Body of pancreas (tissue), 4 donors: ENCODE measurements at regions not wholly inside any gene's neighbourhood (a gene's known extent, or its start where the extent isn't known, plus 50 kb on each side); places are given as distances from the start of the nearest gene placed in this dataset.

Experiments used
- ATAC-seq: fragments of 150-250 bp; one replicate; pipeline ENCODE4 v1.9.1; 2016
- DNase-seq, 4 donors: peaks; one replicate each; pipeline ENCODE4 v3.0.0-alpha.2; 2019
- H3K27ac ChIP-seq, 4 donors: fragments of 200-600 bp; sonication (generic); 1 replicate in 3 of 4; 2 replicates in 1 of 4; pipeline versions ENCODE4 v1.5.1 to v1.6.1; 2016 to 2019; ENCODE audit warnings: mild to moderate bottlenecking in 1 of 4, mixed read lengths in 1 of 4, moderate library complexity in 1 of 4
- H3K27me3 ChIP-seq, 2 donors: fragments of 200-600 bp; sonication (generic); one replicate each; pipeline ENCODE4 v1.6.0; 2016; ENCODE audit warnings: mild to moderate bottlenecking in 1 of 2
- H3K36me3 ChIP-seq, 2 donors: fragments of 200-600 bp; sonication (generic); replicated peaks in 1 of 2; 2 replicates each; pipeline ENCODE4 v1.5.1; 2016; ENCODE audit warnings: low read depth in 2 of 2; ENCODE audit not compliant: insufficient read depth in 1 of 2
- H3K4me1 ChIP-seq: fragments of 200-600 bp; sonication (generic); one replicate; pipeline ENCODE4 v1.6.0; 2016
- H3K4me3 ChIP-seq, 2 donors: fragments of 200-600 bp; sonication (generic); 1 replicate in 1 of 2; 2 replicates in 1 of 2; pipeline ENCODE4 v1.5.1; 2016 to 2019
- H3K9me3 ChIP-seq, 3 donors: fragments of 200-600 bp; sonication (generic); 1 replicate in 2 of 3; 2 replicates in 1 of 3; pipeline ENCODE4 v1.5.1; 2016
- POLR2A ChIP-seq, 3 donors: fragments of 450-650 bp; IDR thresholded peaks; one replicate each; pipeline ENCODE4 v1.6.1; 2016; ENCODE audit warnings: antibody characterized with exemption in 3 of 3, mild to moderate bottlenecking in 2 of 3
- WGBS, 2 donors: methylation state at CpG; one replicate each; pipeline ENCODE4 v1.1.5; 2017; 5-methylcytosine and 5-hydroxymethylcytosine counted together
- intact Hi-C: fragments of 100-400 bp; cut with DNase I; formaldehyde crosslinking; loops from one replicate; pipeline ENCODE4 v1.15.1; 2023
- TF ChIP-seq, protein P1 (sequence below), 7 experiments: fragments of 450-650 bp in 4 of 7; fragments of 200-600 bp in 3 of 7; sonication (generic) in 3 of 7; IDR thresholded peaks; one replicate each; pipeline ENCODE4 v1.5.1; 2016 to 2019; ENCODE audit warnings: antibody characterized with exemption in 7 of 7

DNA sequence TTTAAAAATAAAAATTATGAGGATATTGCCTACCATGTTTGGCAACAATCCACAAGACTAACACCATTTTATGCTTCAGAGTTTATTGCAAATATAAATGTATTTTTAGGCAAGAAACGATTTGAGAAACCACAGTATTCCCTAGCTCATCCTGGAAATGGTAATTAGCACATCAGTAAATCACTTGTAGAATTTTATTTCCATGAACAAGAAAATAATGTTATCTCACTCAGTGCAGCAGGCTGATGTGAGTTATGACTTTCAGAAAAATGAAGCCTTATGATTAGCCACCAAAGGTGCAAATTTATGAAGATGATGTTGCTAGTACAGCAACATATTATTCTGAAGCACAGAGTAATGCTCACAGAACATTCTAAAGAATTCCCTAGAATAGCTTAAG, 127.7 kb upstream of the GJE1 start:
- Histone ChIP-seq H3K4me1 (no peaks in the 10 kb centered on the region), H3K4me3 (no peak overlapping the region), H3K27me3 (no peaks in the 10 kb centered on the region), H3K27ac (no peak overlapping the region), H3K9me3 (no peaks in the 10 kb centered on the region), H3K36me3 (no peaks in the 10 kb centered on the region)
- intact Hi-C loops = no loop called here
- 17 to 33% methylated on average over 1 of the region's 1 CpG for WGBS, 2 donors
- DNase-seq = no peak
- ATAC-seq = no peak
- TF ChIP-seq POLR2A (IDR thresholded peaks at IDR 0.05) = no peak
- TF ChIP-seq, protein P1, sequence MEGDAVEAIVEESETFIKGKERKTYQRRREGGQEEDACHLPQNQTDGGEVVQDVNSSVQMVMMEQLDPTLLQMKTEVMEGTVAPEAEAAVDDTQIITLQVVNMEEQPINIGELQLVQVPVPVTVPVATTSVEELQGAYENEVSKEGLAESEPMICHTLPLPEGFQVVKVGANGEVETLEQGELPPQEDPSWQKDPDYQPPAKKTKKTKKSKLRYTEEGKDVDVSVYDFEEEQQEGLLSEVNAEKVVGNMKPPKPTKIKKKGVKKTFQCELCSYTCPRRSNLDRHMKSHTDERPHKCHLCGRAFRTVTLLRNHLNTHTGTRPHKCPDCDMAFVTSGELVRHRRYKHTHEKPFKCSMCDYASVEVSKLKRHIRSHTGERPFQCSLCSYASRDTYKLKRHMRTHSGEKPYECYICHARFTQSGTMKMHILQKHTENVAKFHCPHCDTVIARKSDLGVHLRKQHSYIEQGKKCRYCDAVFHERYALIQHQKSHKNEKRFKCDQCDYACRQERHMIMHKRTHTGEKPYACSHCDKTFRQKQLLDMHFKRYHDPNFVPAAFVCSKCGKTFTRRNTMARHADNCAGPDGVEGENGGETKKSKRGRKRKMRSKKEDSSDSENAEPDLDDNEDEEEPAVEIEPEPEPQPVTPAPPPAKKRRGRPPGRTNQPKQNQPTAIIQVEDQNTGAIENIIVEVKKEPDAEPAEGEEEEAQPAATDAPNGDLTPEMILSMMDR (IDR thresholded peaks at IDR 0.05) = no peak

DNA sequence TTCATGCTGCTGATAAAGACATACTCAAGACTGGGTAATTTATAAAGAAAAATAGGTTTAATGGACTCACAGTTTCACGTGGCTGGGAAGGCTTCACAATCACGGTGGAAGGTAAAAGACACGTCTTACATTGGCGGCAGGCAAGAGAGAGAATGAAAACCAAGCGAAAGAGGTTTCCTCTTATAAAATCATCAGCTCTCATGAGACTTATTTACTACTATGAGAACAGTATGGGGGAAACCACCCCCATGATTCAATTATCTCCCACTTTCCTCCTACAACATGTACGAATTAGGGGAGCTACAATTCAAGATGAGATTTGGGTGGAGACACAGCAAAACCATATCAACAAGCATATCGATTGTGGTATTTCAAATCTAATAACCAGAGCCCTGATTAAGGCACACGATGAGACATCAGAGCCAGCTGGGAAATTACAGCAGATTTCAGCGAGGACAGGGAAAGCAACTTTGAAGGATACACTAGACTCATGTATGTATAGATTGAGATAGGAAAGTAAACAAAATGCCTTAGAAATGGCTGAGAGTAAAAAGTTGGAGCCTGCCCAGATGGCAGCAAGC, 129.8 kb upstream of the GJE1 start:
- Histone ChIP-seq H3K4me1 (no peaks in the 10 kb centered on the region), H3K4me3 (no peak overlapping the region), H3K27ac (no peak overlapping the region), H3K9me3 (no peaks in the 10 kb centered on the region), H3K36me3 (no peaks in the 10 kb centered on the region), H3K27me3 (no peaks in the 10 kb centered on the region)
- no peak for ATAC-seq
- WGBS, 2 donors = 63 to 76% methylated on average over 9 of the region's 9 CpGs
- intact Hi-C loops = no loop called here
- TF ChIP-seq, protein P1 (IDR thresholded peaks at IDR 0.05) = no peak
- no peak for TF ChIP-seq POLR2A (IDR thresholded peaks at IDR 0.05)
- no peak for DNase-seq

DNA sequence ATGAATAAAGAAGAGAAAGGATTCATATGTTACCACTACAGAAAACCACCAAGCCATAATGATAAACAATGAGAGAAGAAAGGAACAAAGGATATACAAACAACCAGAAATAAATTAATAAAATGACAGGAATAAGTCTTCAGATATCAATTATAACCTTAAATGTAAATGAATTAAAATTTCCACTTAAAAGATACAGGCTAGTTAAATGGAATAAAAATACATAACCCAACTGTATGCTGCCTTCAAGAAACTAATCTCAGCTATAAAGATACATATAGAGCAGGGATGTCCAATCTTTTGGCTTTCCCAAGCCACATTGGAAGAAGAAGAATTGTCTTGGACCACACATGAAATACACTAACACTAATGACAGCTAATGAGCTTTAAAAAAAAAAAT, 135.9 kb upstream of the GJE1 start:
- ATAC-seq = no peak
- no peaks in the 10 kb centered on the region for H3K9me3 ChIP-seq

DNA sequence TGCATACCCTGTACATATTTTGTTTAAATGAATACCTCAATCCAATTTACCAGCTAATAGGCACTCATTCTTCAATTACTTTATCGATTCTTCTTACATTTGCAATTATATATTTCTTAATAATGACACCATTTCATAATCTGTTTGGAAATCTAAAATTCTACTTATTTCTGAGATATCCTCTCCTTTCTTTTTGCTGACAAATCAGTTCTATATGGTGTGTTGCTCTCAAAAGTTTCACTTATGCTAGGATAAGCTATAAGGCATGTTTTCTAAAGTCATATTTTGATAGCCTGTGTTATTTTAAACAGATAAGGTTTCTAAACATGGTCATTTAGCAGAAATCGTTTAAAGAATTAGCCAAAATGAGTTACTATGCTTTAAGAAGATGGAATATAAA, 140.6 kb upstream of the GJE1 start:
- H3K4me3 ChIP-seq = no peak overlapping the region
- 52 to 56% methylated on average over 2 of the region's 2 CpGs for WGBS, 2 donors
- intact Hi-C loops = no loop called here
- no peaks in the 10 kb centered on the region for H3K36me3 ChIP-seq
- ATAC-seq (no peak), DNase-seq (no peak)
- no peaks in the 10 kb centered on the region for H3K27me3 ChIP-seq
- H3K9me3 ChIP-seq = no peaks in the 10 kb centered on the region
- TF ChIP-seq POLR2A (IDR thresholded peaks at IDR 0.05) = no peak
- TF ChIP-seq, protein P1 (IDR thresholded peaks at IDR 0.05) = no peak
- H3K4me1 ChIP-seq = peaks cover 4% of the 10 kb centered on the region
- no peak overlapping the region for H3K27ac ChIP-seq

More for the DNA sequence above, 135.9 kb upstream of the GJE1 start:
- Histone ChIP-seq H3K27ac (no peak overlapping the region), H3K36me3 (no peaks in the 10 kb centered on the region), H3K4me3 (no peak overlapping the region), H3K27me3 (no peaks in the 10 kb centered on the region), H3K4me1 (no peaks in the 10 kb centered on the region)
- TF ChIP-seq, protein P1 (IDR thresholded peaks at IDR 0.05) = no peak
- TF ChIP-seq POLR2A (IDR thresholded peaks at IDR 0.05) = no peak
- no peak for DNase-seq
- intact Hi-C loops = no loop called here

DNA sequence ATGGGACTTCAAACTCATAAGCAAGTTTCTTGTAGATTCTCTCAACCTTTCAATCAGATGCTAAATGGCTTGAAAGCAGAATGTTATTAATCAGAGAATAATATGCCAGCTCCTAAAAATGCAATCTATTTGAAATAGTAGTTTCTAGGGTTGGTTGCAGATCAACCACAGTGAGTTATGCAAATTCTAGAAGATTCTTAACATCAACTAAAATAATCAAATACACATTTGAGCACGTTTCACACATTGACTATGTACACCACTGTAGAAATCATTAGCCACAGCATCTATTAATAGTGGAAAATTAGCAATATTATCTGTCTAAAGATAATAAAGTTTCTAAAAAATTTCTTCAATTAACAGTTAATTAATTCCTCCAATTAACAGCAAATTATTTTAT, 141.9 kb upstream of the GJE1 start:
- no peak overlapping the region for H3K27ac ChIP-seq
- no peak overlapping the region for H3K4me3 ChIP-seq
- no peaks in the 10 kb centered on the region for H3K27me3 ChIP-seq
- no peaks in the 10 kb centered on the region for H3K36me3 ChIP-seq
- H3K4me1 ChIP-seq = peaks cover 4% of the 10 kb centered on the region
- TF ChIP-seq, protein P1 (IDR thresholded peaks at IDR 0.05) = no peak
- TF ChIP-seq POLR2A (IDR thresholded peaks at IDR 0.05) = no peak
- WGBS, 2 donors = 19 to 34% methylated on average over 1 of the region's 1 CpG
- DNase-seq (no peak), ATAC-seq (no peak)
- H3K9me3 ChIP-seq = no peaks in the 10 kb centered on the region
- intact Hi-C loops = no loop called here
